Immature natural killer cell (primary cell): ENCODE measurements at regions not wholly inside any gene's neighbourhood (a gene's known extent, or its start where the extent isn't known, plus 50 kb on each side); places are given as distances from the start of the nearest gene placed in this dataset.
"Not testable (repeated sequence)": the region's sequence is repeated elsewhere in the genome, so short reads cannot be mapped to it uniquely, and the experiment has no call there.

Experiments used
- DNase-seq, 3 donors: peaks; one replicate each; pipeline ENCODE4 v3.0.0; 2022; ENCODE audit warnings: mixed read lengths in 1 of 3
- H3K27ac Mint-ChIP-seq, 6 donors: one replicate each; pipeline ENCODE4 v1.8.0; 2020; ENCODE audit warnings: mixed read lengths in 6 of 6, mild to moderate bottlenecking in 5 of 6, inconsistent platforms in 4 of 6, moderate library complexity in 3 of 6
- H3K27me3 Mint-ChIP-seq, 3 donors: one replicate each; pipeline ENCODE4 v1.8.0; 2020 to 2021; ENCODE audit warnings: low read depth in 3 of 3, mild to moderate bottlenecking in 3 of 3, mixed read lengths in 3 of 3, moderate library complexity in 3 of 3, inconsistent platforms in 1 of 3
- H3K36me3 Mint-ChIP-seq, 3 donors: one replicate each; pipeline ENCODE4 v1.8.0; 2020; ENCODE audit warnings: mixed read lengths in 3 of 3, inconsistent platforms in 2 of 3, mild to moderate bottlenecking in 2 of 3
- H3K4me1 Mint-ChIP-seq, 2 donors: one replicate each; pipeline ENCODE4 v1.8.0; 2020; ENCODE audit warnings: inconsistent platforms in 2 of 2, mild to moderate bottlenecking in 2 of 2, mixed read lengths in 2 of 2, moderate library complexity in 1 of 2
- H3K4me3 Mint-ChIP-seq, 5 donors: one replicate each; pipeline ENCODE4 v1.8.0; 2020; ENCODE audit warnings: mild to moderate bottlenecking in 5 of 5, mixed read lengths in 5 of 5, inconsistent platforms in 3 of 5, moderate library complexity in 3 of 5
- H3K9me3 Mint-ChIP-seq, 6 donors: one replicate each; pipeline ENCODE4 v1.8.0; 2020; ENCODE audit warnings: mild to moderate bottlenecking in 6 of 6, mixed read lengths in 6 of 6, inconsistent platforms in 4 of 6, moderate library complexity in 3 of 6

DNA sequence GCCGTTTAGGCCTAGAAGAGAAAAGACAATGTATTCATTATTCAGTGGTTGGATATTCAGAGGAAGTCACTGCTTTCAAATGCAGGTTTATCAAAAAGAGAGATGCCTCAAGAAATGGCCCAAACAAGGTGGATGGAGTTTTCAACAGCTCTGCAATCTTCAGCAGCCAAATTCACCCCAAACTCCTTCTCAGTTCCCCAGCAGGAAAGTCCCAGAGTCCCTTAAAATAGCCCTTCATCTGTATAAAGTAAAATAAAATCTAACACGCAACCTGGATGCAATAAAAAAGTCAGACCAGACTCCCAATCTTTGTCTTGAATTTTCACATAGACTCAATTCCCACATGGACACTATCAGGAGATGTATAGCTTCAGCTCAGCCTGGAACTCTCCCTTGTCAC is 101.6 kb upstream of the SPATA12 start:
- no peak for DNase-seq
- no peaks in the 10 kb centered on the region for H3K9me3 Mint-ChIP-seq
- no peaks in the 10 kb centered on the region for H3K36me3 Mint-ChIP-seq
- no peak overlapping the region for H3K27ac Mint-ChIP-seq
- no peaks in the 10 kb centered on the region for H3K4me1 Mint-ChIP-seq
- H3K27me3 Mint-ChIP-seq, result peaks cover 0 to 7% (median 3%) of the 10 kb centered on the region in 3 donors
- H3K4me3 Mint-ChIP-seq, result no peak overlapping the region

DNA sequence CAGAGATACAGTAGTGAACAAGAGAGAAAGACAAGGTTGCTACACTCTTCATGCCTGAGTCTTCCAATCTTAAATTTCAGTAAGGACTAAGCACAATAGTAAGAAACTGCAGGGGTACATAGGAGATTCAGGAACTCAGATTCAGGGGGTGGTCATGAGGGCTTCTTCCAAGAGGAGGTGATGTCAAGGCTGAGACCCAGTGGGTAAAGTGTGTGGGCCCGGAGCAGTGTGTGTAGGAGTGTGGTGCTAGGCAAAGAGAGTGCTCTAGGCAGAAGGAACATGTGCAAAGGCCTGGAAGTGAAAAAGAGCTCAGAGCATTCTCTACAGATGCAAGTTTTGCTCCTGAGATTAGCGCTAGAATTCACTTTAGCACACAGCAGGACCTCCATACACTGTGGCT is 102.9 kb upstream of the SPATA12 start:
- H3K9me3 Mint-ChIP-seq, result no peaks in the 10 kb centered on the region
- peaks cover 0 to 7% (median 1%) of the 10 kb centered on the region in 3 donors for H3K27me3 Mint-ChIP-seq
- H3K27ac Mint-ChIP-seq, result no peak overlapping the region
- H3K4me3 Mint-ChIP-seq, result no peak overlapping the region
- no peaks in the 10 kb centered on the region for H3K36me3 Mint-ChIP-seq
- DNase-seq, result no peak
- no peaks in the 10 kb centered on the region for H3K4me1 Mint-ChIP-seq

DNA sequence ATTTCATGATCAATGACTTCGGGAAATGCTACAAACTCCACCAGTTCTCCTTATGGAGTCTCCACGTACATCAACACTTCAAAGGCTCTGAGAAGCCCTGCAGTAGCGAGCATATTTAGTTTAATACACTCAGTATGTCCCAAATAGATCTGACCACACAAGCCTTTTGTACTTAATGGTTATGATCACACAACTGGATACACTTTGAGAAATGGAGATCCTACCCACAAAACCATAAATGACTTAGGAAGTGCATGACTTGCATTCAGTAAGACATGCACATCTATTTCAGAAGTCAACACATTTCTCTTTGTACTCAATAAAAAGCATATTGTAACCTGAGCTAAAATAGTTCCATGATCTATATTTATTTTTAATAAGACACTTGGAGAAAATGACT is 103.6 kb upstream of the SPATA12 start:
- Mint-ChIP-seq H3K9me3 (no peaks in the 10 kb centered on the region), H3K4me3 (no peak overlapping the region), H3K36me3 (no peaks in the 10 kb centered on the region), H3K4me1 (no peaks in the 10 kb centered on the region), H3K27ac (no peak overlapping the region), H3K27me3 (peaks cover 0 to 7% (median 1%) of the 10 kb centered on the region in 3 donors)
- no peak for DNase-seq

DNA sequence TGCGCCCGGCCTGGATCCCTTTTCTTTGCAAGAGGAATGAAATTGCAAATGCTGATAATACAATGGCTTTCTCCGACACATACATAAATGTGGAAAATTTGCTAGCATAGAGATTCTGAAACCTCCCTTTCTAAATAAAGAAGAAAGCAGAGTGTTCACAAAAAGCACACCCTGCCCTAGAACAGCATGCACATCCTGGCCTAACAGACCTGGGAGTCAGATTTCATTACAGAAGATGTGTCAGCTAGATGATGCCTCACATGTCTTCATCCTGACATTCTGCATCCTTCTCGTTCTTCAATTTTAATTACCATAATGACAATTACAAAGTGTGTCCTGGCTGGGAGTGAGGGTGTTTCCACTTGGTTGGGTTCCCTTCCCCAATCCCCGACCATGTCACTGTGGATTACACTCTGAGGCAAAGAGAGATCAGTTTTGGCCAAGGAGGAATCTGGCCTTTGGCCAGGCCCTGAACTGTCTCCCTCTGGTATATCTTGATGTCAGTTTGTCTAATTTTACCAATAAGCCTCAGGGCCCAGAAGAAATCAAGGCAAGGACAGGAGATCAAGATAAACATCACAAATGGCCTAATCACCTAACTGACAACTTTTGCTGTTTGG is 104.9 kb upstream of the SPATA12 start:
- DNase-seq, result no peak
- Mint-ChIP-seq H3K9me3 (peaks cover 0 to 3% (median 0%) of the 10 kb centered on the region in 6 donors), H3K4me1 (no peaks in the 10 kb centered on the region), H3K4me3 (no peak overlapping the region), H3K27ac (no peak overlapping the region), H3K27me3 (peaks cover 0 to 7% (median 1%) of the 10 kb centered on the region in 3 donors), H3K36me3 (no peaks in the 10 kb centered on the region)

DNA sequence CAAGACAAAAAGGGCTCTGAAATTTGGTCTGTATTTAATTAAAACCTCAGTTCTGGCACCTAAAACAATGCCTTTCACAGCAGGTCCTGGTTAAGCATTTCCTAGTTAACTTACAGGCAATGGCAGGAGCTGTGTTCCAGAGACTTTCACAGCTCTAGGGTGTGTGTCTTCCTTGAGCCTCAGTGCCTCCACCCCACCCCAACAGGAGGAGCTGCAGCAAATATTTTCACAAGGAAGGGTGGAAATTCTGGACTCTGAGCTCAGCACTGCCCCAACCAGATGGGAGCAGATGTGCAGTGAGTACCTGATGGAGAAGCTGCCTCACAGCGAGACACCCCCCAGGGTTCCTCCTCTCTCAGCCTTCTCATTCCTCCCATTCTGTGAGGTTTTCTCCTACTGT is 106.3 kb upstream of the SPATA12 start:
- no peak overlapping the region for H3K4me3 Mint-ChIP-seq
- H3K36me3 Mint-ChIP-seq, result no peaks in the 10 kb centered on the region
- H3K4me1 Mint-ChIP-seq, result no peaks in the 10 kb centered on the region
- H3K27me3 Mint-ChIP-seq, result peaks cover 0 to 7% (median 1%) of the 10 kb centered on the region in 3 donors
- H3K27ac Mint-ChIP-seq, result no peak overlapping the region
- peaks cover 0 to 5% (median 0%) of the 10 kb centered on the region in 6 donors for H3K9me3 Mint-ChIP-seq
- no peak for DNase-seq

DNA sequence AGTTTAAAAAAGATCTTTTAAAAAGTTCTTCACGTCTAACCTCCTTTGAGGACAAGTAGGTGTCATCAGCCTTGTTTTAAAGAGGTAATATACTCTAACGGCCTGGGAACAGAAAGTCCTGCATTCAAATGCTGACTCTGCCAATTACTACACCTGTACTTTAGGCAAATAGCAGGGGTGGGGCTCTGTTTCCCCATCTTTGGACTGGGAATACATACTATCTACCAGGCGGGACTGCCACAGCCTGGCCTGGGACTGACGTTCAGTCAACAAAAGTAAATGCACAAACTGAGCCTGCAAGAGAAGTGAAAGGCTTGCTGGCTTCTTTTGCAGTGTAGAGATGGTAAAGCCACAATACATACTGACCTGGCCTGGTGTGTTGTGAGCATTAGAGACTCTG is 107.6 kb upstream of the SPATA12 start:
- Mint-ChIP-seq H3K9me3 (peaks cover 0 to 5% (median 0%) of the 10 kb centered on the region in 6 donors), H3K4me1 (no peaks in the 10 kb centered on the region), H3K27ac (no peak overlapping the region), H3K36me3 (no peaks in the 10 kb centered on the region), H3K4me3 (no peak overlapping the region), H3K27me3 (peaks cover 0 to 5% (median 1%) of the 10 kb centered on the region in 3 donors)
- no peak for DNase-seq

DNA sequence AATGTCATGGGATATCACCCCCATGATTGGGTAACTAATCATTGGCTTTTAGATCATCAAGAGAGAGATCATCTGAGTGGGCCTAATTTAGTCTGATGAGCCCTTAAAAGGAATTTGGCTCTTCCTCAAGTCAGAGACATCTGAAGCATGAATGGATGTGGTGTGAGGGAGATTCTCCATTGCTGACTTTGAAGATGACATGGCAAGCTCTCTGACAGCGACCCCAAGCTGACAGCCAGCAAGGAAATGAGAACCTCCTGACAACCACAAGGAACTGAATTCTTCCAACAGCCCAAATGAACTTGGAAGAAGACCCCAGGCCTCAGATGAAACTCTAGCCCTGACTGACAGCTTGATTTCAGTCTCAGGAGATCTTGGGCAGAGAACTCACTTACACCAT is 108.4 kb upstream of the SPATA12 start:
- H3K27me3 Mint-ChIP-seq, result peaks cover 0 to 5% (median 1%) of the 10 kb centered on the region in 3 donors
- no peak for DNase-seq
- peaks cover 0 to 5% (median 0%) of the 10 kb centered on the region in 6 donors for H3K9me3 Mint-ChIP-seq
- H3K36me3 Mint-ChIP-seq, result no peaks in the 10 kb centered on the region
- no peaks in the 10 kb centered on the region for H3K4me1 Mint-ChIP-seq
- no peak overlapping the region for H3K27ac Mint-ChIP-seq
- no peak overlapping the region for H3K4me3 Mint-ChIP-seq

DNA sequence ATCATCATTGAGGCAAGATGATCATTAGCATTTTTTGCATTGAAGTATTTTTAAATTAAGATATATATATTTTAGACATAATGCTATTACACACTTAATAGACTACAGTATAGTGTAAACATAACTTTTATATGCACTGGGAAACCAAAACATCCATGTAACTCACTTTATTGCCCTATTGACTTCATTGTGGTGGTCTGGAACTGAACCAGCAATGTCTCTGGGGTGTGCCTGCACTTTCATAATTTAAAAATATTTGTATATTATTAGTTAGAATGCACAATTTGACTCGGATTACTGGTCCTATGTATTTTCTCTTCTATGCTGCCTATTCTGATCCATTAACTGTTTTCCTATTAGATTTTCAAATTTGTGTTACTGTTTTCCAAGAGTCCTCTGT is 109.1 kb upstream of the SPATA12 start:
- H3K9me3 Mint-ChIP-seq, result peaks cover 0 to 5% (median 0%) of the 10 kb centered on the region in 6 donors
- H3K27ac Mint-ChIP-seq, result no peak overlapping the region
- no peak overlapping the region for H3K4me3 Mint-ChIP-seq
- H3K4me1 Mint-ChIP-seq, result no peaks in the 10 kb centered on the region
- no peak for DNase-seq
- H3K36me3 Mint-ChIP-seq, result peaks cover 0 to 3% (median 1%) of the 10 kb centered on the region in 3 donors
- H3K27me3 Mint-ChIP-seq, result peaks cover 0 to 5% (median 1%) of the 10 kb centered on the region in 3 donors

DNA sequence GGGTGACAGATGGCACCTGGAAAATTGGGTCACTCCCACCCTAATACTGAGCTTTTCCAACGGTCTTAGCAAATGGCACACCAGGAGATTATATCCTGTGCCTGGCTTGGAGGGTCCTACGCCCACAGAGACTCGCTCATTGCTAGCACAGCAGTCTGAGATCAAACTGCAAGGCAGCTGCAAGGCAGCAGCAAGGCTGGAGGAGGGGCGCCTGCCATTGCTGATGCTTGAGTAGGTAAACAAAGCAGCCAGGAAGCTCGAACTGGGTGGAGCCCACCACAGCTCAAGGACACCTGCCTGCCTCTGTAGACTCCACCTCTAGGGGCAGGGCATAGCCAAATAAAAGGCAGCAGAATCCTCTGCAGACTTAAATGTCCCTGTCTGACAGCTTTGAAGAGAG is 115.1 kb upstream of the SPATA12 start:
- not testable (repeated sequence) for H3K36me3 Mint-ChIP-seq, DNase-seq, H3K27ac Mint-ChIP-seq, H3K4me3 Mint-ChIP-seq, H3K4me1 Mint-ChIP-seq, H3K27me3 Mint-ChIP-seq, H3K9me3 Mint-ChIP-seq

DNA sequence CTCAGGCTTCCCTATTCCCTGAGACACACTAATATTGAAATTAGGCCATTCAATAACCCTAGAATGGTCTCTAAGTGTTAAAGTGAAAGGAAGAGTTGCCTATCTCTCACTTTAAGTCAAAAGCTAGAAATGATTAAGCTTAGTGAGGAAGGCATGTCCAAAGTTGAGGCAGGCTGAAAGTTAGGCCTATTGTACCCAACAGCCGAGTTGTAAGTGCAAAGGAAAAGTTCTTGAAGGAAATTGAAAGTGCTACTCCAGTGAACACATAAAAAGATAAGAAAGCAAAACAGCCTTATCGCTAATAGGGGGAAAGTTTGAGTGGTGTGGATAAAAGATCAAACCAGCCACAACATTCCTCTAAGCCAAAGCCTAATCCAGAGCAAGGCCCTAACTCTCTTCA is 117.9 kb upstream of the SPATA12 start:
- no peak for DNase-seq
- H3K4me1 Mint-ChIP-seq, result no peaks in the 10 kb centered on the region
- peaks cover 3 to 7% (median 5%) of the 10 kb centered on the region in 3 donors for H3K36me3 Mint-ChIP-seq
- peak overlapping the region in 1 of 5 donors; percentile 52 for H3K4me3 Mint-ChIP-seq
- peak overlapping the region in 3 of 6 donors; percentile 2 to 27 (median 3) for H3K27ac Mint-ChIP-seq
- H3K9me3 Mint-ChIP-seq, result peaks cover 0 to 2% (median 0%) of the 10 kb centered on the region in 6 donors
- H3K27me3 Mint-ChIP-seq, result peaks cover 0 to 3% (median 1%) of the 10 kb centered on the region in 3 donors

DNA sequence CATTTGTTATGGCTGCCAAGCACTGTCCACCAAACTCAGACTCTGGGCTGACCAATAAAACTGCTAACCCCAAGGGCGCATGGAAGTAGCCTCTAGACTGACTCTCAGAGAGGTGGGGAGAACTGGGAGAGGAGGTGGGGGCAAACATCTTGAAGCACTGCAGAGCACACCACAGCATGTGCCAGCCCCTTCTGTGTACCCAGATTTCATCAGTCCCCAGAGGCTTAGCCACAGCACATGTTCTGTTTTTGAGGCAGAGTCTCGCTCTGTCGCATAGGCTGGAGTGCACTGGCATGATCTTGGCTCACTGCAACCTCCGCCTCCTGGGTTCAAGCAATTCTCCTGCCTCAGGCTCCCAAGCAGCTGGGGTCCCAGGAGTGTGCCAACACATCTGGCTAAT is 119.5 kb upstream of the SPATA12 start:
- no peaks in the 10 kb centered on the region for H3K4me1 Mint-ChIP-seq
- H3K4me3 Mint-ChIP-seq, result no peak overlapping the region
- DNase-seq, result no peak
- no peak overlapping the region for H3K27ac Mint-ChIP-seq
- H3K27me3 Mint-ChIP-seq, result peaks cover 0 to 3% (median 2%) of the 10 kb centered on the region in 3 donors
- H3K9me3 Mint-ChIP-seq, result no peaks in the 10 kb centered on the region
- H3K36me3 Mint-ChIP-seq, result peaks cover 0 to 3% (median 3%) of the 10 kb centered on the region in 3 donors

DNA sequence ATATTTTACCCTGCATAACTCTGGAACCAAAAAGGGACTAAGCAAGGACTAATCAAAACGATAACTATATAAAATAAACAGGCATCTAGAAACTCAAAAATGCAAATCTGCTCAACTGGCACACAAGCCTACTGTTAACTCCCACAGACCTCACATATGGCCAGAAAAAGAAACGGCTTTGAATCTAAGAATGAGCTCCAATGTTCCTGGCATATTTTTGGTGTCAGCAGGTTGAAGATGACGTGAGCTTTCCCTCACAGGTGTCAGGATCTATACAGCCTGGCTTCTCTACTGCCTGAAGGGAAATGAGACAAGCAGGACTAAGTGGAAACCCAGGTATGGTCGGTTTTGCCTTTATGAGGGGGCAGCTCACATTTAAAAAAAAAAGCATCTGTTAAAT is 120.1 kb upstream of the SPATA12 start:
- no peak overlapping the region for H3K4me3 Mint-ChIP-seq
- H3K27me3 Mint-ChIP-seq, result peaks cover 2 to 8% (median 5%) of the 10 kb centered on the region in 3 donors
- H3K9me3 Mint-ChIP-seq, result no peaks in the 10 kb centered on the region
- H3K36me3 Mint-ChIP-seq, result peaks cover 0 to 3% (median 3%) of the 10 kb centered on the region in 3 donors
- no peak for DNase-seq
- H3K27ac Mint-ChIP-seq, result no peak overlapping the region
- no peaks in the 10 kb centered on the region for H3K4me1 Mint-ChIP-seq

DNA sequence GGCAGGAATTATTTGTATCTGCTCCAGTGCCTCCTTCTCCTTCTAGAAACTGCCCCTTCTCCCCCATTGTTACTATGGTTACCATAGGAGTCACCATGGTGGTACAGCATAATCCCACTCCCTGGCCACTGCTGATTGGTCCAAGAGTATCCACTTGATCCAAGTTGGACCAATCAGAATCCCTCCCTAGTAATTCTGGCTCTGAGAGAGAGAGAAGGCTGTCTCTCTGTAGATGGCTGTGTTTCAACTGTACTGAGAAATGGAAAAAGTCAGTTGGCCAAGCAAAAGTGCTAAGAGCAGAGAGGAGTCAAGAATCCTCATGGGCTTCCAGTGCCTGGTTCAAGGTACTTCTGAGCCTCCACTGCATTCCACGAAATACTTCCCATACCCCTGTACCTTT is 120.6 kb upstream of the SPATA12 start:
- no peak overlapping the region for H3K4me3 Mint-ChIP-seq
- H3K27ac Mint-ChIP-seq, result no peak overlapping the region
- H3K9me3 Mint-ChIP-seq, result no peaks in the 10 kb centered on the region
- DNase-seq, result no peak
- H3K36me3 Mint-ChIP-seq, result peaks cover 0 to 3% (median 3%) of the 10 kb centered on the region in 3 donors
- peaks cover 2 to 8% (median 2%) of the 10 kb centered on the region in 3 donors for H3K27me3 Mint-ChIP-seq
- no peaks in the 10 kb centered on the region for H3K4me1 Mint-ChIP-seq

DNA sequence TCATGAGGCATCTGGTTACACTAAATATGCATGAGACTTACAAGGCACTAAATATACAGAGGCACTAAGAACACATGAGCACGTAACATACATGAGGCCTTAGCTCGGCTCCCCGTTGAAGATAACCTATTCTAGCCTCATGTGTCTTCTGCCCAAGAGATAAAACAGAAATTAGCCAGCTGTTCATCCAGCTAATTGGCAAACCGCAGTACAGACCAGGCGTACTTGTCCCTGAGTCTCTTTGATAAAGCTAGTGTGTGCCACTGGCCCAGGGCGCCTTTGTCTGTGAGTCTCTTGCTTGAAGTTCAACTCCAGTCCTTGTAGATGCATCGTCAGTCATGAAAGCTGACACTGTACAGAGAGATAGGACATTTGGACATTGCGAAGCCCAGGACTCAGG is 121.9 kb upstream of the SPATA12 start:
- Mint-ChIP-seq H3K4me1 (no peaks in the 10 kb centered on the region), H3K27me3 (peaks cover 2 to 7% (median 2%) of the 10 kb centered on the region in 3 donors), H3K36me3 (peaks cover 0 to 5% (median 3%) of the 10 kb centered on the region in 3 donors), H3K4me3 (no peak overlapping the region), H3K27ac (no peak overlapping the region), H3K9me3 (peaks cover 0 to 5% (median 0%) of the 10 kb centered on the region in 6 donors)
- no peak for DNase-seq

DNA sequence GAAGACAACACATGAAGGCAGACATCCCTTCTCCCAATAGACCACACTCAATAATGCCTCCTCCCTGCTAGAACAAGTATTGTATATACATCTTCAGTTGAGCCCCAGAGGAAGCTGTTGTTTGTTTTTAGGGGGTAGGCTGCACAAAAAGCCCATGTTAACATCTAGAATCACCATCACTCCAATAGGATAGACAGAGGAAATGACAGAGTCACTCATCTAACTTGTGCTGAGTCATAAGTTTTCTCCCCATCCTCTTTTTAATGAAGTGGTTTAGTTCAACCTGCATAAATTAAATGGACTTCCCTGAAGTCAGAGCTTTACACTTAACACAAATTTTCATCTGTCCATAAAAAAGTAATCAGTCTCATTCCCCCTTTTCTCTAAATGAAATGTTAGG is 122.9 kb upstream of the SPATA12 start:
- Mint-ChIP-seq H3K27me3 (peaks cover 2 to 7% (median 2%) of the 10 kb centered on the region in 3 donors), H3K9me3 (peaks cover 0 to 5% (median 1%) of the 10 kb centered on the region in 6 donors), H3K36me3 (peaks cover 3 to 5% (median 5%) of the 10 kb centered on the region in 3 donors), H3K4me3 (no peak overlapping the region), H3K4me1 (no peaks in the 10 kb centered on the region), H3K27ac (no peak overlapping the region)
- DNase-seq, result no peak
